Stimulated activated CD4-positive, alpha-beta T cell treated with anti-CD3 and anti-CD28 coated beads, Interleukin-4, amount 100 ng/mL, for 48 hours (primary cell): ENCODE measurements at regions not wholly inside any gene's neighbourhood (a gene's known extent, or its start where the extent isn't known, plus 50 kb on each side); places are given as distances from the start of the nearest gene placed in this dataset.
"Not testable (repeated sequence)": the region's sequence is repeated elsewhere in the genome, so short reads cannot be mapped to it uniquely, and the experiment has no call there.

Source experiments
- DNase-seq, 2 donors: peaks; one replicate each; pipeline ENCODE4 v3.0.0-alpha.2; 2020; ENCODE audit warnings: low read depth in 2 of 2

DNA sequence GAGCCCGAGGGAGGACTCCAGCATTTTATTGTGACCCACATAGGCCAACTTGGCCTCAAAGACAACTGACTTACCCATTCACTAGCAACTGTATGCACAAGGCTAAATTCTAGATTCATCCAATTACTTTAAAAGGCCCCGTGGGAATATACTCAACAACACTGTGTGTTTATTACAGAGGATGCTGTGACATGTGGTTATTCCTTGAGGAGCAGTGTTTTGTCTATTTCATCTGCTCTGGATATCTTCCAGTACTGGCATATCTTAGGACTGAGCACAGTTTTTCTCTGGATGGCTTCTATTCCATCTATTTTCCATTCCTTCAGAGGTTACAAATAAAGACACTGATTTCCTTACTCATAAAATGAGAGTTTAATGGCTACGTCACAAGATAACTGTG is 87.2 kb upstream of the KRAS start:
- DNase-seq, result no peak

DNA sequence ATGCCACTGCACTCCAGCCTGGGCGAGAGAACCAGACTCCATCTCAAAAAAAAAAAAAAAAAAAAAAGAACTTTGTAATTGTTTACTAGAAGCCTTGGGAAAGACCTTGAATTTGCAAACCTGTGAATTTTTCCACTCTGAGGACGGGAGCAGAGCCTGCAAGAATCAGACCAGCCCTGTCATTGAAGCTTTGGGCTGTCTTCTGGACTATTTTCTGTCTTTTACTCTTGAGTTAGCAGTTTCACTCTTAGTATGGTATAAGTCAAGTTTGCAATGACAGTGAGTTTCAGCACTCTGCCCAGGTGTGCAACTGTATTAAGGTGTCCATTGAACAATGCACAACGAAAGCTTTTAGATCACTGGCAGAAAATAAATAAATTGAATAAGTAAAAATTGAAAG is 81.4 kb upstream of the KRAS start:
- no peak for DNase-seq

DNA sequence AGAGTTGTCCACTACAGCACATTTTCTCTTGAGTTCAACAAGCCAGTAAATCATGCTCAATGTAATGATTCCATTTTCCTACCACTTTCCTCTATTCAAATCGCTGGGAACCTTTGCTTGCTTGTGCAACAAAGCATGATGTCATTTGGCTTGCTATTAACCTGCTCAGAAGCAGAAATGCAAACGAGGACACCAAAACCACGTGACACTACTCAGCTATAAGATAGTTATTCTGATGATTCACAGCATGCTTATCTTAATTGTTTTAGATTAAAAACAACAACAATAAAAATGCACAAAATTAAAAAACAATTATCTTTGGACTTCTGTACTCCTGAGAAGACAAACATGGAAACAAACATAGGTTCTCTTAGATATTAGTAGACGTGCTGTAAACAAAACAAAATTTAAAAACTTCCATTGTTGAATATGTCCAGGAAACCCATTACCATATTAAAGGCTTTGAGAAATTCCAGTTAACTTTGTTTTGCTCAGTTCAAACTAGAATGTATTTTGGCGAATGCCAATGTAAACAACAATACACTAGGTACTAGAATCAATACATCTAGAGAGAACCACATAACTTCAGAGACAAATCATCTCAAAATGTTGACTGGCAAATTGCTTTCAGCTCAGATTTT is 77.5 kb upstream of the KRAS start:
- no peak for DNase-seq

DNA sequence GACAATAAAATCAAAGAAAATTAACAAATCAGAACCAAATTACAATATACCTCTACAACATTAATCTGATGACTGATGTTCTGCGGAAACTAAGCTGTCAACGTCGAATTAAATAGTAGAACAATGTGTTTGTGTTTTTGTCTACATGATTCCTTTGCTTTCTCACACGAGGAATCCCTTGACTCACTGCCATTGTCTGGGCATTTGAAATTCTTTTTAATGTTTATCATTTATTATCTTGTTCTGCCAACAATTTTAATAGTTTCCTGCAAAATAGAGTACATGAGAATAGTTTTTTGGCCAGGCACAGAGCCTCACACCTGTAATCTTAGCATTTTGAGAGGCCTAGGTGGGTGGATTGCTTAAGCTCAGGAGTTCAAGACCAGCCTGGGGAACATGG is 76.6 kb upstream of the KRAS start:
- DNase-seq, result no peak

DNA sequence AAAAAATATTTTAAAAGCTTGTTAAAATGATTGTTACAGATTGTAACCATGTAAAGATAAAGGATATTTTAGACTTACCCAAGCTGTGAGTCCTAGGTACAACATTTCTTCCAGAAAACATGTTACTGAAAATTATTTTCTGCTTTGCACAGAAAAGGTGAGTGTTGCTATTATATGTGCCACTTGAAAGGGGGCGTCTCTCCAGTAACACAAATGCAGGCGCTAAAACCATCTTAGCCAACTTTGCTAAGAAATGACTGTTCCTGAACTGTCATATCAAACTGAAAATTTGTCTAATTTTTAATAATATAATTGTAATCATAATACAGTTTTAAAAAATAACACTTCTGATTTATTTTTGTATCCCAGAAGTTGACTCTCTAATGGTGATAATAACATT is 75.6 kb upstream of the KRAS start:
- no peak for DNase-seq

DNA sequence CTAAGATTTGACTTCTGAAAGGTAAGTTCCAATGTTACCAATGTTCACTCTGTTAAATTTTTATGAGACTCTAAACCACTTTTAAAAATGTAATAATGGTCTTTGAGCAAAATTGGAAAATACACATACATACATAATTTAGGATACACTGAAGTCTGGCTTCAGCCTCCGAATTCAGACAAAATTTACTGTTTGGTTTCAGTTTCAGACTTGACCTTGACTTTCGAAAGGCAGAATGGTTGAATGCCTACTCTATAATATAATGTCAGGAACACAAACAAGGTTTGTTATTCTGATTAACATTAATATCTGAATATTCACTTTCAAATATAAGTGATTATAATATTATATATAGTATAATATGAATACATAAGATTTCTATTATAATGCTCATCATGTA is 74.1 kb upstream of the KRAS start:
- DNase-seq, result no peak

DNA sequence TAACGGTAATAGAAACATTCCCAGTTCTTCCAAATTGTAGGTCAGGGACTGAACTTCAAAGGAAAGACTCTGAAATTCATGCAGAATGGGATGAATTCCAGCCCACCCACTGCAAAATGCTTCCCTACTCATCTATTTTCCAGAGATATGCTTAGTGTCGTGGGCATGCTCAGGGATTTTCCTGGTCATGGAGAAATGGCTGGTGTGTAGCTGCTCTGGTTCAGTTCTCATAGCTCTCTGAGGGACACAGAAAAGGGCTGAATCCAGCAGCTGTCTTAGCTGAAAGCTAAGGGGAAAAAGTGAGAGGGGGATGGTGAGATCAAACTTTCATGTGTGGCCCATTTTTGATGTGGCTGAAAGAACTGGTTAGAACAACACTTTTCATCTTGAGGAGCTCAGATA is 72.9 kb upstream of the KRAS start:
- no peak for DNase-seq

DNA sequence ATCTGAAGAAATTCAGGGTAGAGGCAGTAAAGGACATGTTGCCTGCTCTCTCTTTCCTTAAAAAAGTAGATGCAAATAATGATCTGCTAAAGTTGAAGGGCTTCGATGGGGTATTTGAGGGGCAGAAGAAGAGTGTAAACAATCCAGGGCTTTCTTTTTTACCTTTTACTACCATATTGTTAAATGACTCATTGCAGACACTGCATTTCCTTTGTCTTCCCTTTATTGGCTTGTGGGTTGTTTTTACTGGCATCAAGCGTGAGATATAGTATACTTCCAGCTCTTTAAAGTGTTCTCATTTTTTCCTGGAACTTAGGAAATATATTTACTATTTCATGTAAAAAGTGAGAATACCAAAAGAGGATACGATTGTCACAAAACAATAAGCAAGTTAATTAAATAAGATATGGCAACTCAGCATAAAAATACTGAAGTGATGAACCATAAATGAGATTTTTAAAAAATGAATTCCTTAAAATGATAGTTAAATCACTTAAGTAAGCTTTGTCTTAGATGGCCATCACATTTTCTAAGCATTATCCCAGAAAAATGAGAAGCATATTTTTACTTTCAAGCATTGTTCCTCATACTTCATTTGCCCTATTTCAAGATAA is 72.3 kb upstream of the KRAS start:
- DNase-seq, result no peak

DNA sequence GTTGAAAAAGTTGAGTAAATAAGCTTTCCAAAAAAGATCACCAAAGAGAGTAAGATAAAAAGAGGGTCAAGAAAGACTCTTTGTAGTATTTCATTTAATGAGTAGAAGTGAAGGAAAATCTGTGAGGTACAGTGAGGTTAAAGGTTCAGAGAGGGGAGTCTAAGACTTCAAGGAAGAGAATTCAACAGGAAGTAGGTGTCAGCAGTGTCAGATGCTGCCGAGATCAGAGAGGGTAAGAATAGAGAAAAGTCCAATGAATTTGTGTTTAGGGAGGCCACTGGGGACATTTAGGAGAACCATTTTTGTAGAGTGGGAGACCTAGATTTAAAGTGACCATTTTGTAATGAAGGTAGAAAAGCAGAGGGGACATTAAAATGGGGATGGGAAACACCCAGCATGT is 71.6 kb upstream of the KRAS start:
- no peak for DNase-seq

DNA sequence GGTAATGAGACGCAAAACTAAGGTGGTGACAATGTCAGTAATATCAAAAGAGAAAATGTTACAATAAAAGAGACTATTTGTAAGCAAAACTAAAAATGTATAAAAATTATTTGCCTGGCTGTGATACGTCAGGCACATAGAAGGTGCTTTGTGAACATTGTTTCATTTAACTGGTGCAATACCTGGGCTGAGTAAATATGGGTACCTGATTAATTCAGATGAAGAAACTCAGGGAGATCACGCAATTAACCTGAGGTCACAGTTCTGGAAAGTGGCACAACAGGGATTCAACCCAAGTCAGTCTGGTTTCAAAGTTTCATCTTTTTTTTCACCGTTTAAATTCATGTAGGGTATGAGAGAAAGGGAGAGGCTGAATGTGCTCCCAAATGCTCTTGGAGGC is 71.0 kb upstream of the KRAS start:
- no peak for DNase-seq

DNA sequence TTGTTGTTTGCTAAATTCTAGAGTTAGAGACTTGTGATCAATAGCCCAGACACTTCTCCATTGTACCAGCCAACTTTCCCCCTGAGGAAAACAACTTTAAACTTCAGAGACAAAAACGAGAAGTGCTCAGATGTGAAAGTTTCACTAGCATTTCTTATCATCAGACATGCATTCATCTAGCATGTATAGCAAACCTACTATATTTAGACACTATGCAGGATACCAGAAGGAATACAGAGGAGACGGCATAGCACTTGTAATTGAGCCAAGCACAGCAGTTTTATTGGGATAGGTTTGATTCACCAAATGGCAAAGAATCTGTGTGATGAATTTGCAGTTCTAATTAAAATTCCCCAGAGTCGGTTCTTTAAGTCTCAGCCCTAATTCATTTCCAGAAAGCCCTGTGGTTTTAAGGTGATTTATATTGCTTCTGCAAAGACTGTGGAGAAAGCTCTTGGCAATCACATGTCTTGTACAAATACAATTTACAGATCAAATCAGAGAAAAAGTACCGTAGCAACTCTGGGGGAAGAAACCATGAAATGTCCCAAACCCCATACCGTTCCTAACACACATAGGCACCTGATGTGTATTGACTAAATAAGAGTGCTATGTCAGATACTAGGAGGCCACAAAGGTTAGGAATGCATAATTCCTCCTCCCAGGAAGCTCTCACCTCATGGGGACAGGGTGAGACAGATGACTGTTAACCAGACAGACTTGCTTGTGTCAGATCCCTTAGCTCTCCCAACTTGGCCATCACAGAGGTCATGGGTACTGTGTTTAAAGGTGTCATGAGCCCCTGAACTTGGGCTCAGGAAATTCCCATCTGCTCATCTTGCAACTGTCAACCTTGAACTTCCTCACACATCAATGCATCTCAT is 69.6 kb upstream of the KRAS start:
- DNase-seq, result no peak

DNA sequence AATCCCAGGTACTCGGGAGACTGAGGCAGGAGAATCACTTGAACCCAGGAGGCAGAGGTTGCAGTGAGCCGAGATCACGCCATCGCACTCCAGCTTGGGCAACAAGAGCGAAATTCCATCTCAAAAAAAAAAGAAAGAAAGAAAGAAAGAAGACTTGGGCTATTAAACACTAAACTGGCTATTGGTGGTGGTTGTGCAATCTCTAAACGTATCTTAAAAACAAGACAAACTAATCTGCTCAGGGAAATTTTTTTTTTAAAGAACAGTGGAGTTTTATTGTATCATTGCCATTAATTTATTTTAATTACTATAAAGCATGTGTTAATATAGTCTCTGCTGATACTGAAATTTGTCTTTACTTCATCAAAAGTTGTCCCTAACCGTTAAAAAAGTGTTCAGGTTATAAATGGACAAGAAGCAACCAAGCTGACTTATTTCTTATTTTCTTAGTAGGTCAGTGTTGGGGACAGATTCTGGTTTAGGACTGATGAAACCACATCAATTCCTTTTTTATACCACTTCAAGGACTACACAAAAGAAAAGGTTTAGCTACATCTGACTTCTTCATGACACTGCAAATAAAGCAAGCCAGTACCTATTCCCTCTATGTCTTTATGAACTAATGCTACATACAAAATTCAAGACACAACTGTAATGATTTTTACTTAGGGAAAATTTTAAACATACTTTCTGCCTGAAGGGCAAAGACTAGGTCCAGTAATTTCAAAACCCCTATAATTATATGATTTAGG is 68.7 kb upstream of the KRAS start:
- no peak for DNase-seq

DNA sequence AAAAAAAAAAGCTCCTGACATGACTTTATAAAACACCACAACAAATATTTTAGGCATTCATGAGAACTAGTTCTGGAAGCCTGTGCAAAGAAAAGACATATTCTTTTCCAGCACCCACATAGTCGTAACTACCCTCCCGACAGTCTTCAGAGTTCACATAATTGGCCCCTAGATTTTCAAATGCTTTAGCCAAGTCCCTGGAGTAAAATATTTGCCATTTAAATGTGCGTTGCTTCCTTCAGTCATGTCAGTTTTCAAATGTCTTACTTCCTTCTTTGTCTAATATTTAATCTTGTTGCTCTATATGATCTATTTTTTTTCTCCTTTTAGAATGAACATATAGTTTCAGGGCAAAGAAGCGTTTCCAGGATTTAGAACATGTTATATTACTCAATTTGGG is 66.8 kb upstream of the KRAS start:
- DNase-seq, result no peak

DNA sequence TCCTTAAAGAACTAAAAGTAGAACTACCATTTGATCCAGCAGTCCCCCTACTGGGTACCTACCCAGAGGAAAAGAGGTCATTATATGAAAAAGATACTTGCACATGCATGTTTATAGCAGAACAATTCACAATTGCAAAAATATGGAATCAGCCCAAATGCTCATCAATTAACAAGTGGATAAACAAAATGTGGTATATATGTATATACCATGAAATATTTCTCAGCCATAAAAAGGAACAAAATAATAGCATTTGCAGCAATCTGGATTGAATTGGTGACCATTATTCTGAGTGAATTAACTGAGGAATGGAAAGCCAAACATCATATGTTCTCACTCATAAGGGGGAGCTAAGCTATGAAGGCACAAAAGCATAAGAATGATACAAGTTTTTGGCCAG is 64.7 kb upstream of the KRAS start:
- no peak for DNase-seq

DNA sequence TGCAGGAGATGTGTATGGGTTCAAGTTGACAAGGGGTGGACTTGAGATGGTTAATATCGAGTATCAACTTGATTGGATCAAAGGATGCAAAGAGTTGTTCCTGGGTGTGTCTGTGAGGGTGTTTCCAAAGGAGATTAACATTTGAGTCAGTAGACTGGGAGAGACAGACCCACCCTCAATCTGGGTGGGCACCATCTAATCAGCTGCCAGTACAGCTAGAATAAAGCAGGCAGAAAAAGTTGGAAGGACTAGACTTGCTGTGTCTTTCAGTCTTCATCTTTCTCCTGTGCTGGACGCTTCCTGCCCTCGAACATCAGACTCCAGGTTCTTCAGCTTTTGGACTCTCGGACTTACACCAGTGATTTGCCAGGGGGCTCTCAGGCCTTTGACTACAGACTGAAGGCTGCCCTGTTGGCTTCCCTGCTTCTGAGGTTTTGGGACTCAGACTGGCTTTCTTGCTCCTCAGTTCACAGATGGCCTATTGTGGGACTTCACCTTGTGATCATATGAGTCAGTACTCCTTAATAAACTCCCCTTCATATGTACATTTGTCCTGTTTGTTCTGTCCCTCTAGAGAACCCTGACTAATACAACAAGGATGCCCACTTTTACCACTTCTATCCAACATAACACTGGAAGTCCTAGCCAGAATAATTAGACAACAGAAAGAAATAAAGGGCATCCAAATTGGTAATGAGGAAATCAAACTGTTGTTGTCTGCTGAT is 62.7 kb upstream of the KRAS start:
- DNase-seq, result not testable (repeated sequence)

DNA sequence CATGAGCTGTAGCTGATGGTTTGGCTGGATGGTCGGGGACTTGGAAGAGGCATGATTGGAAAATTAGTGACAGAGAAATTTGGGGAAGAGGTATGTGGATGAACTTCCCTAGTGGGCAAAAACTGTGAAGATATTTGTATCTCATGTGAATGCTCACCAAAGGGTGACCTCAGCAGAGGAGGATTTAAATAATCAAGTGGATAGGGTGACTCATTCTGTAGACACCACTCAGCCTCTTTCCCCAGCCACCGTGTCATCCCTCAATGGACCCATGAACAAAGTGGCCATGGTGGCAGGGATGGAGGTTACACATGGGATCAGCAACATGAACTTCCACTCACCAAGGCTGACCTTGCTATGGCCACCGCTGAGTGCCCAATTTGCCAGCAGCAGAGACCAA is 60.8 kb upstream of the KRAS start:
- DNase-seq, result no peak

DNA sequence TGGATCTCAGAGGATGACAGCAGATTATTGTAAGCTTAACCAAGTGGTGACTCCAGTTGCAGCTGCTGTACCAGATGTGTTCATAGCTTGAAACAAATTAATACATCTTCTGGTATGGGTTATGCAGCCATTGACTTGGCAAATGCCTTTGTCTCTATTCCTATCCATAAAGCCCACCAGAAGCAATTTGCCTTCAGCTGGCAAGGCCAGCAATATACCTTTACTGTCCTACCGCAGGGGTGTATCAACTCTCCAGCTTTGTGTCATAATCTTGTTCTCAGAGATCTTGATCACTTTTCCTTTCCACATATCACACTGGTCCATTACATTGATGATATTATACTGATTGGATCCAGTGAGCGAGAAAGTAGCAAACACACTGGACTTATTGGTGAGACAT is 59.3 kb upstream of the KRAS start:
- not testable (repeated sequence) for DNase-seq

DNA sequence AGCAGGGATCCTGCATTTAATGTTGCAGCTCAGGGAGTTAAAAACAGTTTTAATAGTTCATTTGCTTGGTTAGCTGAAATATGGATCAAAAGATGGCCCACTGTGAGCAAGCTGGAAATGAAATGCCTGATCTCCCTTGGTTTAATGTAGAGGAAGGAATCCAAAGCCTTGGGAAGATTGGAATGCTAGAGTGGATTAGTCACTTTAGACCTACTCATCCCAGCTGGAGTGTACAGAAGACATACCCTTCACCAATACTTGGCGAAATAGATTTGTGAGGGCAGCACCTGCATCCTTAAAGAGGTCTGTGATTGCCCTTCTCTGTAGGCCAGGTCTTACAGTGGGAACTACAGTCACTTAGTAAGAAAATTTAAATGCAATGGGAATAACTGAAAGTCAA is 58.0 kb upstream of the KRAS start:
- DNase-seq, result no peak

DNA sequence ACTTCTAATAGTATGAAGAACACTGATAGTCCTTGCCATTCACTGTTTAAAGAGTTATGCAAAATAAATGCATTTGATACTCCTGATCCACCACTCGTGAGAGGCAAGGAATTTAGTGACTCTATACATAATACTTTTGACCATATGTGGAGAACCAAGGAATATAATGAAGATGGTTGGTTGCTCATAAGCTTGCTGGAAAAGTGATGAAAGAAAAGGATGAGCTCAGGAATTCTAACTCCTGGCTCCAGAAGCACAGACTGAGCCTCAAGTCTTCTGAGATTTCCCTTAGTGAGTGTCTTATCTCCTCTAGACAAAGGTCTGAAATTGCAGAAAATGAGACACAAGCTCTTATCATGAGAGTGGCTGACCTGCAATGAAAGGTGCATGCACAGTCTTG is 57.1 kb upstream of the KRAS start:
- DNase-seq, result no peak

DNA sequence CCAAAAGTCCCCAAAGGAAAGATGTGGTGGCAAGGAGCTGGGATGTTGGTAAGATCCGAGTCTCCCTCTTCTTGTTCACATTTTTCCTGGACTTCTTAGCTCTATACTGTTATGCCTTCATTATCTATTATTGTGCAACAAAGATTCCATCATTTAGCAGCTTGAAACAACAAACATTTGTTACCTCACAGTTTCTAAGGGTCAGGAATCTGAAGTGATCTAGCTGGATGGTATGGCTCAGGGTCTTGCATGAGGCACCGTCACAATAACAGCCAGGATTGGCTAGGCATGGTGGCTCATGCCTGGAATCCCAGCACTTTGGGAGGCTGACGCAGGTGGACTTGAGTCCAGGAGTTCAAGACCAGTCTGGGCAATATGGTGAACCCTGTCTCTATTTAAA is 51.1 kb upstream of the KRAS start:
- no peak for DNase-seq
